H9 (cell line): ENCODE measurements at regions not wholly inside any gene's neighbourhood (a gene's known extent, or its start where the extent isn't known, plus 50 kb on each side); places are given as distances from the start of the nearest gene placed in this dataset.

ENCODE experiments used
- DNase-seq: peaks from one replicate; pipeline ENCODE4 v3.0.0-alpha.2; 2017
- H2AFZ ChIP-seq: one replicate; pipeline ENCODE4 v1.6.1; 2013; ENCODE audit warnings: mild to moderate bottlenecking, low read length, control low read depth, moderate library complexity
- H2AK5ac ChIP-seq: 2 replicates; pipeline ENCODE4 v1.6.1; 2013; ENCODE audit warnings: low read length, control low read depth, mixed read lengths; ENCODE audit not compliant: insufficient read length
- H2BK120ac ChIP-seq: one replicate; pipeline ENCODE4 v1.6.1; 2013; ENCODE audit warnings: low read depth, mild to moderate bottlenecking, low read length, control low read depth, inconsistent platforms; ENCODE audit not compliant: poor library complexity, severe bottlenecking
- H2BK12ac ChIP-seq: 2 replicates; pipeline ENCODE4 v1.6.1; 2013; ENCODE audit warnings: low read length, control low read depth, mixed read lengths, low read depth; ENCODE audit not compliant: insufficient read length
- H2BK15ac ChIP-seq: 2 replicates; pipeline ENCODE4 v1.6.1; 2013; ENCODE audit warnings: low read depth, low read length, control low read depth
- H2BK20ac ChIP-seq: one replicate; pipeline ENCODE4 v1.6.1; 2013; ENCODE audit warnings: low read depth, mild to moderate bottlenecking, low read length, control low read depth, inconsistent platforms; ENCODE audit not compliant: poor library complexity, severe bottlenecking
- H2BK5ac ChIP-seq: 2 replicates; pipeline ENCODE4 v1.6.1; 2013; ENCODE audit warnings: low read length, control low read depth, mixed read lengths; ENCODE audit not compliant: insufficient read length
- H3K14ac ChIP-seq: 2 replicates; pipeline ENCODE4 v1.6.1; 2013; ENCODE audit warnings: low read length, control low read depth; ENCODE audit not compliant: insufficient read depth
- H3K18ac ChIP-seq: 2 replicates; pipeline ENCODE4 v1.6.1; 2013; ENCODE audit warnings: low read depth, mild to moderate bottlenecking, mixed read lengths, low read length, control low read depth; ENCODE audit not compliant: insufficient read length
- H3K23ac ChIP-seq: 2 replicates; pipeline ENCODE4 v1.6.1; 2013; ENCODE audit warnings: low read length, control low read depth, mixed read lengths, low read depth; ENCODE audit not compliant: insufficient read length
- H3K23me2 ChIP-seq: 2 replicates; pipeline ENCODE4 v1.6.1; 2013; ENCODE audit warnings: low read depth, mild to moderate bottlenecking, mixed read lengths, low read length, control low read depth; ENCODE audit not compliant: insufficient read length, poor library complexity, severe bottlenecking
- H3K27ac ChIP-seq: 2 replicates; pipeline ENCODE4 v1.5.1; 2013; ENCODE audit warnings: low read length, control low read depth, mixed read lengths, low read depth; ENCODE audit not compliant: insufficient read length
- H3K27me3 ChIP-seq: 2 replicates; pipeline ENCODE4 v1.6.1; 2013; ENCODE audit warnings: low read length, control low read depth, inconsistent platforms; ENCODE audit not compliant: insufficient read depth
- H3K4ac ChIP-seq: 2 replicates; pipeline ENCODE4 v1.6.1; 2013; ENCODE audit warnings: low read depth, mild to moderate bottlenecking, control low read depth, inconsistent platforms, low read length, moderate library complexity
- H3K4me1 ChIP-seq: 2 replicates; pipeline ENCODE4 v1.6.1; 2013; ENCODE audit warnings: low read length, control low read depth, inconsistent platforms; ENCODE audit not compliant: insufficient read depth
- H3K4me2 ChIP-seq: 2 replicates; pipeline ENCODE4 v1.6.1; 2013; ENCODE audit warnings: low read length, control low read depth, mixed read lengths; ENCODE audit not compliant: insufficient read length, insufficient read depth
- H3K56ac ChIP-seq: 2 replicates; pipeline ENCODE4 v1.6.1; 2013; ENCODE audit warnings: low read depth, mild to moderate bottlenecking, mixed read lengths, low read length, control low read depth; ENCODE audit not compliant: insufficient read length
- H3K79me1 ChIP-seq: 2 replicates; pipeline ENCODE4 v1.6.1; 2013; ENCODE audit warnings: low read depth, mild to moderate bottlenecking, moderate library complexity, low read length, control low read depth, inconsistent platforms; ENCODE audit not compliant: insufficient read depth, poor library complexity, severe bottlenecking
- H3K79me2 ChIP-seq: 2 replicates; pipeline ENCODE4 v1.6.1; 2013; ENCODE audit warnings: low read length, control low read depth, inconsistent platforms; ENCODE audit not compliant: insufficient read depth
- H3K9ac ChIP-seq: 2 replicates; pipeline ENCODE4 v1.6.1; 2013; ENCODE audit warnings: low read length, control low read depth, mixed read lengths; ENCODE audit not compliant: insufficient read length; ENCODE audit errors: extremely low read depth
- H3K9me3 ChIP-seq: one replicate; pipeline ENCODE4 v1.6.1; 2013; ENCODE audit warnings: low read depth, low read length, inconsistent platforms; ENCODE audit not compliant: control insufficient read depth
- H3T11ph ChIP-seq: one replicate; pipeline ENCODE4 v1.6.1; 2013; ENCODE audit warnings: mild to moderate bottlenecking, low read length, control low read depth, inconsistent platforms
- H4K20me1 ChIP-seq: one replicate; pipeline ENCODE4 v1.6.1; 2013; ENCODE audit not compliant: control insufficient read depth, insufficient read length, insufficient read depth
- H4K5ac ChIP-seq: 2 replicates; pipeline ENCODE4 v1.6.1; 2013; ENCODE audit warnings: low read depth, mild to moderate bottlenecking, mixed read lengths, low read length, control low read depth; ENCODE audit not compliant: insufficient read length
- H4K8ac ChIP-seq: replicated peaks from 2 replicates; pipeline ENCODE4 v1.6.1; 2013; ENCODE audit warnings: low read length, control low read depth, mixed read lengths, low read depth; ENCODE audit not compliant: insufficient read length
- H4K91ac ChIP-seq: 2 replicates; pipeline ENCODE4 v1.6.1; 2013; ENCODE audit warnings: low read depth, mild to moderate bottlenecking, moderate library complexity, mixed read lengths, low read length, control low read depth; ENCODE audit not compliant: insufficient read length
- H3K27ac Mint-ChIP-seq, 3 experiments: 2 replicates in 2 of 3; 3 replicates in 1 of 3; pipeline ENCODE4 v1.8.0; 2020 to 2021; ENCODE audit warnings: mixed read lengths in 3 of 3, mild to moderate bottlenecking in 1 of 3, moderate library complexity in 1 of 3
- H3K27me3 Mint-ChIP-seq: 2 replicates; pipeline ENCODE4 v1.8.0; 2021; ENCODE audit warnings: low read depth, mild to moderate bottlenecking, moderate library complexity, mixed read lengths
- H3K36me3 Mint-ChIP-seq, 3 experiments: 2 replicates in 2 of 3; 3 replicates in 1 of 3; pipeline ENCODE4 v1.8.0; 2020 to 2021; ENCODE audit warnings: low read depth in 3 of 3, mixed read lengths in 3 of 3; ENCODE audit not compliant: insufficient read depth in 1 of 3
- H3K4me1 Mint-ChIP-seq, 2 experiments: 2 replicates each; pipeline ENCODE4 v1.8.0; 2020; ENCODE audit warnings: mixed read lengths in 2 of 2
- H3K4me3 Mint-ChIP-seq, 2 experiments: 2 replicates in 1 of 2; 3 replicates in 1 of 2; pipeline ENCODE4 v1.8.0; 2020 to 2021; ENCODE audit warnings: mild to moderate bottlenecking in 2 of 2, mixed read lengths in 2 of 2, moderate library complexity in 1 of 2
- H3K9me3 Mint-ChIP-seq, 2 experiments: 2 replicates in 1 of 2; 3 replicates in 1 of 2; pipeline ENCODE4 v1.8.0; 2020; ENCODE audit warnings: mild to moderate bottlenecking in 2 of 2, mixed read lengths in 2 of 2, moderate library complexity in 1 of 2
- WGBS: extraction: QIAGEN DNeasy Blood & Tissue Kit; methylation state at CpG from one replicate; pipeline ENCODE4 v1.1.7; 2013; ENCODE audit warnings: missing lambda C conversion rate, low lambda C conversion rate, mixed read lengths; ENCODE audit not compliant: insufficient read length; ENCODE audit errors: extremely low coverage; 5-methylcytosine and 5-hydroxymethylcytosine counted together
- TF ChIP-seq, protein P1 (sequence below): fragments of 200-600 bp; sonication (generic); conservative IDR thresholded peaks from 3 replicates; pipeline ENCODE4 v1.8.0; 2021; ENCODE audit warnings: antibody characterized with exemption, mild to moderate bottlenecking

GRCh38 chr12:32030151-32030550 lies 70.9 kb downstream of the RESF1 start:
- H3K14ac ChIP-seq, result no peak overlapping the region
- no peak overlapping the region for H3K23ac ChIP-seq
- no peaks in the 10 kb centered on the region for H3K9me3 ChIP-seq
- no peak overlapping the region for H4K91ac ChIP-seq
- no peak overlapping the region for H3K18ac ChIP-seq
- no peak overlapping the region for H2BK12ac ChIP-seq
- no peak overlapping the region for H2BK20ac ChIP-seq
- H3K4me3 Mint-ChIP-seq, result no peak overlapping the region
- no peak overlapping the region for H3K27ac Mint-ChIP-seq
- no peaks in the 10 kb centered on the region for H3K27me3 ChIP-seq
- H3K4me1 Mint-ChIP-seq, result peaks cover 47 to 50% of the 10 kb centered on the region in 2 experiments
- DNase-seq, result no peak
- no peaks in the 10 kb centered on the region for H3K79me1 ChIP-seq
- no peaks in the 10 kb centered on the region for H3K36me3 Mint-ChIP-seq
- no peak overlapping the region for H2AFZ ChIP-seq
- no peaks in the 10 kb centered on the region for H3K79me2 ChIP-seq
- TF ChIP-seq, protein P1, sequence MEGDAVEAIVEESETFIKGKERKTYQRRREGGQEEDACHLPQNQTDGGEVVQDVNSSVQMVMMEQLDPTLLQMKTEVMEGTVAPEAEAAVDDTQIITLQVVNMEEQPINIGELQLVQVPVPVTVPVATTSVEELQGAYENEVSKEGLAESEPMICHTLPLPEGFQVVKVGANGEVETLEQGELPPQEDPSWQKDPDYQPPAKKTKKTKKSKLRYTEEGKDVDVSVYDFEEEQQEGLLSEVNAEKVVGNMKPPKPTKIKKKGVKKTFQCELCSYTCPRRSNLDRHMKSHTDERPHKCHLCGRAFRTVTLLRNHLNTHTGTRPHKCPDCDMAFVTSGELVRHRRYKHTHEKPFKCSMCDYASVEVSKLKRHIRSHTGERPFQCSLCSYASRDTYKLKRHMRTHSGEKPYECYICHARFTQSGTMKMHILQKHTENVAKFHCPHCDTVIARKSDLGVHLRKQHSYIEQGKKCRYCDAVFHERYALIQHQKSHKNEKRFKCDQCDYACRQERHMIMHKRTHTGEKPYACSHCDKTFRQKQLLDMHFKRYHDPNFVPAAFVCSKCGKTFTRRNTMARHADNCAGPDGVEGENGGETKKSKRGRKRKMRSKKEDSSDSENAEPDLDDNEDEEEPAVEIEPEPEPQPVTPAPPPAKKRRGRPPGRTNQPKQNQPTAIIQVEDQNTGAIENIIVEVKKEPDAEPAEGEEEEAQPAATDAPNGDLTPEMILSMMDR, result no peak
- H3T11ph ChIP-seq, result no peak overlapping the region
- H4K8ac ChIP-seq, result no peak overlapping the region
- 0 out of 2 replicates have a peak, but pooled peaks cover 2% of the 10 kb centered on the region for H3K27me3 Mint-ChIP-seq
- no peaks in the 10 kb centered on the region for H4K20me1 ChIP-seq
- H2AK5ac ChIP-seq, result no peak overlapping the region
- no peak overlapping the region for H3K27ac ChIP-seq
- no peak overlapping the region for H2BK15ac ChIP-seq
- no CpG with 5 or more reads among the region's 12 CpGs for WGBS
- peaks cover 1% of the 10 kb centered on the region; the same call in 1 of the 2 replicates for H3K4me1 ChIP-seq
- no peak overlapping the region for H2BK5ac ChIP-seq
- no peak overlapping the region for H4K5ac ChIP-seq
- no peaks in the 10 kb centered on the region; a peak in 3 of 5 replicates for H3K9me3 Mint-ChIP-seq
- H3K9ac ChIP-seq, result no peak overlapping the region
- no peak overlapping the region for H3K4me2 ChIP-seq
- peaks cover 2% of the 10 kb centered on the region for H3K23me2 ChIP-seq
- no peak overlapping the region for H2BK120ac ChIP-seq
- no peak overlapping the region for H3K4ac ChIP-seq
- no peak overlapping the region for H3K56ac ChIP-seq
